ENCODE measurements at regions not wholly inside any gene's neighbourhood (a gene's known extent, or its start where the extent isn't known, plus 50 kb on each side); places are given as distances from the start of the nearest gene placed in this dataset.

GRCh38 chr3:110628650-110629301 is 442.8 kb upstream of the NECTIN3 start:
- Histone ChIP-seq H3K27me3 (ENCODE audit: insufficient read depth, poor library complexity, severe bottlenecking) (no peaks in the 10 kb centered on the region), H3K27ac (replicated peaks) (no peak overlapping the region), H3K4me3 (replicated peaks; ENCODE audit: insufficient read depth, low read length) (no peak overlapping the region)
- no peak for TF ChIP-seq CTCF (IDR thresholded peaks at IDR 0.05; ENCODE audit: insufficient read depth, low read length)
- DNase-seq (ENCODE audit: low read depth in 1 of 2, low spot score in 1 of 2) = no peak

GRCh38 chr3:110629917-110630316 is 441.7 kb upstream of the NECTIN3 start:
- Histone ChIP-seq H3K4me3 (replicated peaks; ENCODE audit: insufficient read depth, low read length) (no peak overlapping the region), H3K27me3 (ENCODE audit: insufficient read depth, poor library complexity, severe bottlenecking) (no peaks in the 10 kb centered on the region), H3K27ac (replicated peaks) (no peak overlapping the region)
- no peak for TF ChIP-seq SPI1 (IDR thresholded peaks at IDR 0.05; ENCODE audit: borderline replicate concordance, low read depth)
- TF ChIP-seq POLR2AphosphoS5 (IDR thresholded peaks at IDR 0.05; ENCODE audit: low read depth) = no peak
- no peak for TF ChIP-seq REST (IDR thresholded peaks at IDR 0.05; ENCODE audit: insufficient replicate concordance, low read depth)
- TF ChIP-seq CTCF (IDR thresholded peaks at IDR 0.05; ENCODE audit: insufficient read depth, low read length) = no peak
- TF ChIP-seq GABPA (IDR thresholded peaks at IDR 0.05; ENCODE audit: low read depth) = no peak
- no peak for DNase-seq (ENCODE audit: low read depth in 1 of 2, low spot score in 1 of 2)

- DNase-seq (ENCODE audit: low read depth in 1 of 2, low spot score in 1 of 2) = no peak
- no peak for TF ChIP-seq SPI1 (IDR thresholded peaks at IDR 0.05; ENCODE audit: borderline replicate concordance, low read depth)
- TF ChIP-seq REST (IDR thresholded peaks at IDR 0.05; ENCODE audit: insufficient replicate concordance, low read depth) = no peak
- TF ChIP-seq GABPA (IDR thresholded peaks at IDR 0.05; ENCODE audit: low read depth) = no peak
- TF ChIP-seq POLR2AphosphoS5 (IDR thresholded peaks at IDR 0.05; ENCODE audit: low read depth) = no peak
- TF ChIP-seq CTCF (IDR thresholded peaks at IDR 0.05; ENCODE audit: insufficient read depth, low read length) = no peak
- Histone ChIP-seq H3K27ac (replicated peaks) (no peak overlapping the region), H3K27me3 (ENCODE audit: insufficient read depth, poor library complexity, severe bottlenecking) (no peaks in the 10 kb centered on the region), H3K4me3 (replicated peaks; ENCODE audit: insufficient read depth, low read length) (no peak overlapping the region)
Observed at GRCh38 chr3:110644203-110644602, 427.4 kb upstream of the NECTIN3 start.

- no peak overlapping the region for H3K27ac ChIP-seq (replicated peaks)
- no peaks in the 10 kb centered on the region for H3K27me3 ChIP-seq (ENCODE audit: insufficient read depth, poor library complexity, severe bottlenecking)
Observed at GRCh38 chr3:110646055-110646454, 425.6 kb upstream of the NECTIN3 start.

More at GRCh38 chr3:110646055-110646454, 425.6 kb upstream of the NECTIN3 start:
- TF ChIP-seq CTCF (IDR thresholded peaks at IDR 0.05; ENCODE audit: insufficient read depth, low read length) (no peak), POLR2AphosphoS5 (IDR thresholded peaks at IDR 0.05; ENCODE audit: low read depth) (no peak)
- no peak overlapping the region for H3K4me3 ChIP-seq (replicated peaks; ENCODE audit: insufficient read depth, low read length)
- DNase-seq (ENCODE audit: low read depth in 1 of 2, low spot score in 1 of 2) = no peak
